ENCODE measurements at regions not wholly inside any gene's neighbourhood (a gene's known extent, or its start where the extent isn't known, plus 50 kb on each side); places are given as distances from the start of the nearest gene placed in this dataset.

DNA sequence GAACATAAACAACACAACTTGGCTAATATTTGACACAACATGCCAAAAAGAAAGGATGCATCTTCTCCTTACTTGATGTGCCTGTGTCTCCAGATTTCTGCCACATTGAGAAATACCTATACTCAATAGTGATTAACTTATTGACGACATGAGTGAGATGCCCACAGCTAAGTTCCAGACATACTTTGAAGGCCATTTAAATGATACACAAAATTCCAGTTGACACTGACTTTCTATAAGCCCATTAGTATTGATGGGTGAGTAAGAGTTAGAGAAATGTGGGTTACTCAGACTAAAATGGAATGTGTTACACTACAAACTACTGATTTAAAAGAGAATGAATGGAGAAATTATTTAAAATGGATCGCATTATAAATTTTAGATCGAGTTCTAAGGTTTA, 838.2 kb upstream of the MGAT4C start:
- H3K9ac ChIP-seq (replicated peaks; ENCODE audit: extremely low read depth, insufficient read depth, low read length), result no peak overlapping the region
- TF ChIP-seq, protein P1, sequence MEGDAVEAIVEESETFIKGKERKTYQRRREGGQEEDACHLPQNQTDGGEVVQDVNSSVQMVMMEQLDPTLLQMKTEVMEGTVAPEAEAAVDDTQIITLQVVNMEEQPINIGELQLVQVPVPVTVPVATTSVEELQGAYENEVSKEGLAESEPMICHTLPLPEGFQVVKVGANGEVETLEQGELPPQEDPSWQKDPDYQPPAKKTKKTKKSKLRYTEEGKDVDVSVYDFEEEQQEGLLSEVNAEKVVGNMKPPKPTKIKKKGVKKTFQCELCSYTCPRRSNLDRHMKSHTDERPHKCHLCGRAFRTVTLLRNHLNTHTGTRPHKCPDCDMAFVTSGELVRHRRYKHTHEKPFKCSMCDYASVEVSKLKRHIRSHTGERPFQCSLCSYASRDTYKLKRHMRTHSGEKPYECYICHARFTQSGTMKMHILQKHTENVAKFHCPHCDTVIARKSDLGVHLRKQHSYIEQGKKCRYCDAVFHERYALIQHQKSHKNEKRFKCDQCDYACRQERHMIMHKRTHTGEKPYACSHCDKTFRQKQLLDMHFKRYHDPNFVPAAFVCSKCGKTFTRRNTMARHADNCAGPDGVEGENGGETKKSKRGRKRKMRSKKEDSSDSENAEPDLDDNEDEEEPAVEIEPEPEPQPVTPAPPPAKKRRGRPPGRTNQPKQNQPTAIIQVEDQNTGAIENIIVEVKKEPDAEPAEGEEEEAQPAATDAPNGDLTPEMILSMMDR (IDR thresholded peaks at IDR 0.05; ENCODE audit: extremely low read depth in 1 of 2, insufficient read depth in 1 of 2, low read depth in 1 of 2, low read length in 2 of 2), result no peak
- TF ChIP-seq FOS (IDR thresholded peaks at IDR 0.05; ENCODE audit: borderline replicate concordance, insufficient read depth, low read length), result no peak
- TF ChIP-seq POLR2A (IDR thresholded peaks at IDR 0.05; ENCODE audit: low read depth, low read length), result no peak
- TF ChIP-seq MYC (IDR thresholded peaks at IDR 0.05; ENCODE audit: low read depth, low read length), result no peak
- no peak for TF ChIP-seq GATA2 (IDR thresholded peaks at IDR 0.05; ENCODE audit: insufficient read depth, insufficient read length, low read depth, low read length)
- TF ChIP-seq JUN (IDR thresholded peaks at IDR 0.05; ENCODE audit: borderline replicate concordance, insufficient read depth, insufficient read length, low read depth), result no peak
- no peak for TF ChIP-seq POLR2AphosphoS5 (IDR thresholded peaks at IDR 0.05; ENCODE audit: insufficient read depth, low read depth, low read length)
- TF ChIP-seq, protein P2, sequence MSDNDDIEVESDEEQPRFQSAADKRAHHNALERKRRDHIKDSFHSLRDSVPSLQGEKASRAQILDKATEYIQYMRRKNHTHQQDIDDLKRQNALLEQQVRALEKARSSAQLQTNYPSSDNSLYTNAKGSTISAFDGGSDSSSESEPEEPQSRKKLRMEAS (IDR thresholded peaks at IDR 0.05; ENCODE audit: insufficient read depth, insufficient read length), result no peak
- no peak for TF ChIP-seq EZH2 (IDR thresholded peaks at IDR 0.05; ENCODE audit: borderline replicate concordance, low read depth, low read length, severe bottlenecking)
- no peaks in the 10 kb centered on the region for H3K36me3 ChIP-seq (ENCODE audit: control insufficient read depth in 2 of 2, extremely low read depth in 1 of 2, insufficient read depth in 2 of 2, low read length in 2 of 2)
- H3K79me2 ChIP-seq (ENCODE audit: control insufficient read depth, insufficient read depth, low read length), result no peaks in the 10 kb centered on the region
- no peak overlapping the region for H3K4me3 ChIP-seq (replicated peaks in 1 of 3; ENCODE audit: insufficient read depth in 1 of 3, low read depth in 1 of 3, low read length in 3 of 3)
- H2AFZ ChIP-seq (ENCODE audit: low read depth, low read length), result no peak overlapping the region
- ChIA-PET POLR2A (no interaction called here), CTCF (no interaction called here)
- no peaks in the 10 kb centered on the region for H3K9me3 ChIP-seq (replicated peaks; ENCODE audit: control insufficient read depth, insufficient read depth, low read length)
- H3K27me3 ChIP-seq (ENCODE audit: control insufficient read depth in 2 of 2, insufficient read depth in 2 of 2, low read length in 2 of 2), result no peaks in the 10 kb centered on the region
- H3K9me1 ChIP-seq (replicated peaks; ENCODE audit: control insufficient read depth, extremely low read depth, insufficient read depth, low read length), result no peaks in the 10 kb centered on the region
- intact Hi-C loops (cut with micrococcal nuclease), result no loop called here
- no peak overlapping the region for H3K27ac ChIP-seq (ENCODE audit: insufficient read depth, low read depth, low read length)
- DNase-seq (ENCODE audit: low read depth, low spot score) (no peak), FAIRE-seq (no peak)
- no peaks in the 10 kb centered on the region for H4K20me1 ChIP-seq (replicated peaks; ENCODE audit: control insufficient read depth, extremely low read depth, insufficient read depth, low read length)
- BruUV-seq (replicated peaks), result no TSS peak
- dilution Hi-C loops (cut with MboI; ENCODE audit: extremely low pct_ligation_motif_present, low sequenced_read_pairs), result no loop called here
- no peak overlapping the region for H3K4me2 ChIP-seq (ENCODE audit: insufficient read depth, low read length)
- no peaks in the 10 kb centered on the region for H3K4me1 ChIP-seq (ENCODE audit: control insufficient read depth, extremely low read depth, insufficient read depth, low read length)

Measured in endothelial cell of umbilical vein (primary cell).